ENCODE measurements at regions not wholly inside any gene's neighbourhood (a gene's known extent, or its start where the extent isn't known, plus 50 kb on each side); places are given as distances from the start of the nearest gene placed in this dataset.
"Not testable (repeated sequence)": the region's sequence is repeated elsewhere in the genome, so short reads cannot be mapped to it uniquely, and the experiment has no call there.

DNA sequence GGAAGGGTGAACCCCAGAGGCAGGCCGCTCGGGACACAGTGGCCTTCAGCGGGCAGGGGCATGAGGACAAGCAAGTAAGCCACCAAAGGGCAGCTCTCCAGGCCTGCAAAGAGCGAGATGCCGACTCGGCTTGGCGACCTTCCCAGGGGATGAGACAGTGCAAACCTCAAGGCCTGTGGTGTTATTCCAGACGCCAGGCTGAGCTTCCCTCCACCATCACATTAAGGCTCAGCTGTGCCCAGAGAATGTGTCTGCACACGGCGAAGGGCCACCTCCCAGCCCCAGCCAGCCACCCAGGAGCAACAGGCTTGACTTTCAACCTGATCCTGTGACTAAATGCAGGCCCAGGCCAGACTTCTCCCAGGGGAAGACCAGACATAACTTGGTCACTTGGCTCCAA lies 251.4 kb downstream of the SOX9 start:
- DNase-seq: no peak

DNA sequence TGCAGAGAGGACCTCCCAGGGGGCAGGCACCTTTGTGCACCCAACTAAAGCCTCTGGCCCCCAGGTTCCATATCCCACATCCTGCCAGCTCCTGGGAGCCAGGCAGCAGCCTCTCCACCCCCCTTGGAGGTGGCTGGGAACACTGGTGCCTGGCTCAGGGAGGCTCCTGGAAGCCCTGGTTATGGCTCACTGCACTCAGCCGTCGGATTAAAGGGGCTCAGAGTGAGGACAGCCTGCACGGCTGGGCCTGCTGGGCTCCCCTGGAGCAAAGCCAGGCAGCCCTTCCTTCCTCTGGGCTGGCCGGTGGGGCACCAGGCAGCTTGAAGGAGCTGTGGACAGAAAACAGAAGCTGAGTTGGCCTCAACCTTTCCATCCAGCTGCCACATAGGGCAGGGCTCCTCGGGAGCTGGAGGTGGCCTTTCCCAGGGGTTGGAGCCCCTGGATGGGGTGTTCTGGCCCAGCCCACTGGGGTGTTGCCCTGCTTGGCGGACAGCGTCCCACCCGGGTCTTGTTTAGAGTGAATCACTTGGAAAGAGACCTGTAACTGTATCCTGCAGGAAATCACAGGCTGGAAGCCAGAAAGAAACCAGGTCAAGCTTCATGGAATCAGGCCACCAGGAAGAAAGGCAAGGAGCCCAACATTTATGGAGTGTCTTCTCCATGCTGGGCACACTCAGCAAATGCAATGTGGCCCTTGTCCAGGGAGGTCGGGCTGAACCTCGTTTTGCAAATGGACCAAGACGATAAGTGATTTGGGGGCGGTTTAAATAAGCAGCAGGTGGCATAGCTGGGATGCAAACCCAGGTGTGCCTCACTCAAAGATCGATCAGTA lies 253.3 kb downstream of the SOX9 start:
- no peak for DNase-seq

DNA sequence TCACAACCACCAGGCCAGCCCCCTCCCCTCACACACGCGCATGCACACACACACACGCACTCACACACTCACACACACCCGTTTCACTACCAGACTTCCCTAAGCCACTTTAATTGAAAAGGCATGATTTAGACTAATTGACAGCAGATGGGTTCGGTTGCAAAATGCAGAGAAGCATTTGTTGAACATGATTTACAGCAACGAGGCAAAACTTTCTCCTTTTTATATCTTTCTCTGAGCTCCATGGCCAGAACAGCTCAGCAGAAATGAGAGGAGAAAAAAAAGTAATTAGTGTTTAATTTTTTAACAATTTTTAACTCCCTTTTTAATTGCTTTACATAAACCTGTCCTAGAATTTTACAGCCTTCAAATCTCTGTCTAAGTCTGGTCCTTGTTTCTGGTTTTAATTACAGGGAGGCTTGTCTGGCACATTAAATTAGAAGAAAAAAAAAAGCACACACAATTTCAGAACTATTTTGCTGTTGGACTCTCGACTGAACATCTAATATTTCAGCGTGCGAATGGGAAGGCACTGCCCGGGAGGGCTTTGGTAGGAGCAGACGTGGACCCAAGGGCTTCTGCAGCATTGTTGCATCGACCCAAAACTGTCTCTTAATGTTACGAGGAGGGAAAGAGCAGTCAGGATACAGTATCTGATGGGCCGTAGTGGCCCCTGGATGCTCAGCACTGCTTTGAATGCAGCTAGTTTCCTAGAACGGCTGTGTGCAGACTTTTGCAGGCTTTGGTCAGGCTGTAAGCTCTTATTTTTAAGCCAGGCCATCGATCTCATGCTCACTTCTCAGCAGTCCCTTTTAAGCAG lies 255.9 kb downstream of the SOX9 start:
- no peak for DNase-seq

DNA sequence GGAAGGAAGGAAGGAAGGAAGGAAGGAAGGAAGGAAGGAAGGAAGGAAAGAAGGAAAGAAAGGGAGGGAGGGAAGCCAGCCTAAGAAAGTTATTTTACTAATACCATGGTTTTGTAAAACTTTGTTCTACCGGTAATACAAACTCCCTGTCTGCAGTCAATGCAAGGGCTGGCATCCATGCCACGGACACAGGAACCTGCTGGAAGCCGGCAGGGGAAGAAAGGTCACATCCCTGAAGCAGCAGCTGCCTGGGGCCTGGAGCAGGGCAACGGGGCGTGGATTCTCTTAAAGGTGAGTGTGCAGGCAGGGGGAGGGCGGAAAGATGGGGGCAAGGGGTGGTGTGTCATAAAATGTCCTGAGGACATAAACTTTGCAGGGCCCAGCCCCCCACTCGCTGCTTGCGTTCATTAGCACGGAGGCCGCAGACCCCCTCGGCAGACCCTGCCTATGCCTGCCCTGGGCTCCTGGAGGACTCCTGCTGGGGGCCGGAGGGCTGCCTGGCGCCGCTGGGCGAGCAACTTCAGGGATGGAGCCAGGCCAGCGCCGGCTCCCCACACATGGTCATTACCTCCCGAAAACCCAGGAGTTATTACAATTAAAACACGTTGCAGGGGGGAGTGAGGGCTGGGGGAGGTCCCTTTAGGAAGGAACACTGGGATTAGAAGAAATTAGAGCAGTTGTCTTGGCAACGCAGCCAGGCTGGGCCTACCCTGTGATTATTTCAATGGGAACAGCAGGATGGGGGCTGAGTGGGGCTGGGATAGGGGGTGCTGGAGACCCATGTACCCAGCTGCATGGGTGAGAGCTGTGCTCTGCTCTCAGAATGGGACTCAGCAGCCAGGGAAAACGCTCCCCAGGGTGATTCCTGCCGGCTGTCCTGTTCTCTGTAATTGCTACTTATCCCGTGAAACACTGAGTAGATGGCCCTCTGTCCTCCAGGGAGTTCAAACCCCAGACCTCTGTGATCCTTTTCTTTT lies 257.9 kb downstream of the SOX9 start:
- DNase-seq: no peak

DNA sequence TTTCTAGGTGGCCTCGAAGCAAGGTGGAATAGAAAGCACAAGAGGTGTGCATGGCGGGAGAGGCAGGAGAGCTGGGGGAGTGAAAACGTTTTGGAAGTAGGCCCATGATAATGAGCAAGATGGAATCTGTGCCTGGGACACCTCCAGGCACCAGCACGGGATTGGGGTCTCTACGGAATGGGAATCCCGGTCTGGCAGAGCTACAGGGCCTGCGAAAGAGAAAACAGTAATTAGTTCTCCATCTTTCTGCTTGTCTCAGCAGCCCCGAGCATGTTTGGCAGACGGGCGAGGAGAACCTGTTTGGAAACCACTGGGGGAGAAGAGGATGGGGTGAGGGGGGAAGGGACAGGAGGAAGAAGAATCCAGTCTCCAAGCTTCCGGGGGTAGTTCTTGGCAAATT lies 258.7 kb downstream of the SOX9 start:
- no peak for DNase-seq

DNA sequence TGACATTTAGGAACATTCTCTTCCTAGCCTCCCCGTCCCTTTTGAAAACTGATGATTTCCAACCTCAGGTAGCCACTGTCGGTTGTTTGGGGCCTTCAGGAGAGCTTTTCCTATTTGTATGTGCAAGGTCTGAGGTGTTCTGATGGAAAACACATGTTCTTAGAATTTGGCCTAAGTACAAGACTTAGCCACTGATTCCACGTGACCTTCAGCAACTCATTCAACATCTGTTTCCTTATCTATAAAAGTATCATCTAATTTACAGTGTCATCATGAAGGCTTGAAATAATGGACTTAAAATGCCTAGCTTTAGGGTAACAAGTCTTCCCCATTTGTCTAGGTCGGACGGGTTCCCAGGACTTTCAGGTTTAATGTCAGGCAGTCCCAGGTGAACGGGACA lies 259.3 kb downstream of the SOX9 start:
- DNase-seq: no peak

DNA sequence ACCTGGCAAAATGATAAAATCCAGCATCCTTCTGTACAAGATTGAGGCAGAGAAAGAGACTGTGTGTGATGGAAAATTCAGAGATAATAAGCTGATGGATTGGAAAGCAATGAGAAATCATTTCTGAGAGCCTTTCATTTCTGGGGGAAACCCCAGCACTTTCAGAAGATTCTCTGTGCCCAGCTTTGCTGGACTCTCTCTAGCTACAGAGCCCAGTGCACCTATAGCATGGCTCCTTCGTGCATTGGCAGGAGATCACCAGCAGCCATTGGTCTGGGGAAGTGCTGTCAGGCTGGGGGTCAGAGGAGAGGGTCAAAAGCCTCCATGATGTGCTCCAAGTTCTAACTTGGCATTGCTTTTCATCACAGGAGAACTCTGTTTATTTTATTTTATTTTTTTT lies 259.9 kb downstream of the SOX9 start:
- DNase-seq: no peak

DNA sequence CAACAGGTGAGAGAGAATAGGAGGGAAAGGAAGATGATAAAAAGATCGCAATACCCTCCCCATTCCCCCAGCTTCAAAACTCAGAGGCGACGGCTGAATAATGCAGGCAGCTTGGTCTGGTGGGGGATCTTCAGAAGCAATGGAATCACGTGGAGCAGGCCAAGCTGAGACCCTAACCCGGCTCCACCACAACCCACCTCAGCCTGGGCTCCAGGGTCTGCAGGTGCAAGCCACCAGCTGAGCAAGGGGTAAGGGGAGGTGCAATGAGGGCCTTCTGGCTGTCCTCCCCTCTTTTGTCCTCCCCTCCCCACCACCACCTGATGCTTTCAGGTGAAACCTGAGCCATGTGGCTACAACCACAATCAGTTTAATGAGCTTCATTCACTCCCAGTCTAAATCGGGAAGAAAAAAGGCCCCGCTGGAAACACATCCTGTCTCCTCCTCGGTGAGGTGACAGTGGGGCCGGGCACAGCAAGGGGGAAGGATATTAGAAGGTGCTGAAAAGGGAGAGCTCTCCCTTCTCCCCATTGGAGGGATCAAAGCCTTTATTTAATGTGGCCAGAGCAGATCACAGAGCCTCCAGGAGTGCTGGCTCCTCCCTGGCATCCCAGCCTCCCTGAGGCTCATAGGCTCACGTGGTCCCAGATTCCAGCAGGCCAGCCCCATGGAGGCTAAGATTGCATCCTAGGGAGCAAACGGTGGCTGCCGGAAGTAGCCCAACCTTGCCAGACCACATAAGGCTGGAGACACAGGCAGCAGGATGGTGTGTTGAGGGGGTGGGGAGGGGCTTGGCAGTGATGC lies 261.0 kb downstream of the SOX9 start:
- DNase-seq: no peak

DNA sequence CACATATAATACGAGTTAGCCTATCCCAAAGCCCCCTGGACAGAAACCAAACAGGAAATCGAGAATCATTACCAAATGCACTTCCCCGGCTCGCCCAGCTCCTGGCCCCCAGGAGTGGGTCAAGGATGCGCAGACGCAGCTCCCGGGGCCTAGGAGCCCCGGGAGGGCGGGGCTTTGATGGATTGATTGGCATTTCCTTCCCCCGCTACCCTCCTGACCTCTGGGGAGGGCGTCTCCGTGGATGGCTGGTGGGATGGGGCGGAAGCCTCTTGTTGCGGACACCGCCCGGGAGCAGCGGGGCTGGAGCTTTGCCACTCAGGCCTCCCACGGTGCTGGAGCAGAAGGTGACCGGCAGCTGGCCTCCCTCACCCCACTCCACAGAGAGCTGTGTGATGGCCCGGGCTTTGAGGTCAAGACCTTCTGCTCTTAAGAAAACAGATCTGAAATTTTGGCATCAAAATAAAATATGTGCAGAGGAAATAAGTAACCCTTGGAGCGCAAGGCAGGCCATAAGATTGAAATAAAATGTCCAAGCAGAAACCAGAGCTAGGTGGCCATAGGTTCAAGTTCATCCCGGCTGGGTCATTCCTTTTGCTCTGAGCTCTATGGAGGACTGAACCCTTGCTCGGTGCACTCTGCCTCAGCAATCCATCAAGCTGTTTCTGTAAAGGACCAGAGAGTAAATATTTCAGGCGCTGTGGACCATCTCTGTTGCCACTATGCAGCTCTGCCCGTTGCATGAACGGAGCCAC lies 262.3 kb downstream of the SOX9 start:
- DNase-seq: no peak

DNA sequence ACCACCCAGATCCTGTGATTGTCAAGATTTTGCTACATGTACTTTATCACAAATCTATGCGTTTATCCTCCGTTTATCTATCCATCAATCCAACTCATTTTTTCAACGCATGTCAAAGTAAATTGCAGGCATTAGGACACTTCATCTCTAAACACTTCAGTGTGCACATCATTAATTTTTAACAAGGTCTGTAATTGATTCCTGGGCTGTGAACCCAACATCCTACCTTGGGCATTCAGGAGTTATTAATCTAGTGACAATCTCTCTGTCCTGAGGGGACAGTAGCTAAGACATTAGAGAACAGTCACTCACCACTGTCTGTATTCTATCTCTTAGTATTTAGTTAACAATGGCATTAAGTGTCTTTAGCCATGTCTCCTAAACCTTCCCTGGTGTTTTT lies 264.7 kb downstream of the SOX9 start:
- no peak for DNase-seq

DNA sequence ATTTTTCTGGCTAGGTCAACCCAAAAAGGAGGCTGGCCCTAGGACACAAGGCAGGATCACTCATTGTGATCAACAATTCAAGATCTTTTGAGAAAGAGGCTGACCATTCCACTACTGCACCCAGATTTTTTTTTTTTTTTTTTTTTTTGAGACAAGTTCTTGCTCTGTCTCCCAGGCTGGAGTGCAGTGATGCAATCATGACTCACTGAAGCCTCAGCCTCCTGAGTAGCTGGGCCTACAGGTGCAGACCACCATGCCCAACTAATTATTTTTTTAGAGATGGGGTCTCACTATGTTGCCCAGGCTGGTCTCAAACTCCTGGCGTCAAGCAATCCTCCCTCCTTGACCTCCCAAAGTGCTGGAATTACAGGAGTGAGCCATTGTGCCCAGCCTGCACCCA lies 265.4 kb downstream of the SOX9 start:
- DNase-seq: not testable (repeated sequence)

DNA sequence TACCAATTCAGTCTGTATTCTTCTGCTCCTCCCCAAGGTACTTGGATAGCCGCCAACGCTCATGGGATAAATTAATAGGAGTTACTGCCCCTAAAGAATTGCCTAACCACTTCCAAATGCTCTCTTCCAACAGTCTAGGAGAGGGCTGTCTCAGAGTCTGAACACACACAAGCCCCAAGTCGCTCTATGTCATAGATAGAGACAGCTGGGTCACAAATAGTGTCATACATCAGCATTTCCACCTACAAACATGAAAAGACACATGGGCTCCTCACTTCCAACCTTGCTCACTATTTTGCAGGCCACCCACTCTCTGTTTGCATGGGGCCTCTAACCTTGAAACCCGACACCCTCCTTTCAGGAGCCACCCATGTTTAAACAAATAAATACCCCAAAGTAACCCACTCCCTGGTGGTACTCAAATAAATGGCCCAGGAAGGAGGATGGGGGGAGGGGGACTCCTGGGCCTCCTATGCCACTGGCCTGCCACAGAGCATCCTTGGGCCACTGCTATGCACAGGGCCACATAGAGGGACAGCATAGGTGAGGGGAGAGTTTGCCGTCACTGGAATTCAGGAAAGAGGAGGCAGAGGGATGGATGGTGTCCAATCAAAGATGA lies 265.9 kb downstream of the SOX9 start:
- DNase-seq: no peak

DNA sequence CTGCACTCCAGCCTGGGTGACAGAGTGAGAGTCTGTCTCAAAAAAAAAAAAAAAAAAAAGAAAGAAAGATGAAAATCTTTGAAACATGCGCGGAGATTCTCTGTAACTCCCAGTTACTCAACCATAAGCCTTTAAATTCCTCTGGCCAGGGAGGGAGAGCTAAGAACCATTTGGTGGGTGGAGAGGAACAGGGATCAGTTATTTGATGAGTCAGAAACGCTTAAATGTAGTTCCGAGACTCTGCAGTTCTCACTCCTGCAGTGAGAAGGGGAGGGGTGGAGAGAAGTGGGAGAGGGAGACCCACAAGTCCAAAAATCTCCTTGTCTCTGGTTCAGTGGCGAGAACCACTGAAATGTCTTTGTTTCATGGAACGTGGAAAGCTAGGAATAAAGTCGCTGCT lies 266.7 kb downstream of the SOX9 start:
- DNase-seq: no peak

DNA sequence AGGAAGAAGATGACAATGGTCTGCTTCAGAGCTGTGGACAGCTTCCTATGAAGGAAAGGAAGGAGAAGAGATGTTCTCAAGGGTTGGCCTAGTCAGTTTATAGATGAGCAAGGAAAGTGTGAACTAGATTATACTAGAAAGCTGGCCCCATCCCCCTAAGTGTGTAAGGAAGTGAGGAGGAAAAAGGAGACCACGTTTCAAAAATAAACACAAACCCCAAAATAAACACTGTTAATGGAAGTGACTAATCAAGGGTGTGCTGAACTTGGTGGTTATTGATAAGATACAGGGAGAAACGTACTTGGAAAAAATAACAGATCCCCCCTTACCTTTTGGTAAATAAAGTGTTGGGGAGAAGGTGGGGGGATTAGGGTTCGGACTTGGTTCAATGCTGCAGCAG lies 267.1 kb downstream of the SOX9 start:
- no peak for DNase-seq

DNA sequence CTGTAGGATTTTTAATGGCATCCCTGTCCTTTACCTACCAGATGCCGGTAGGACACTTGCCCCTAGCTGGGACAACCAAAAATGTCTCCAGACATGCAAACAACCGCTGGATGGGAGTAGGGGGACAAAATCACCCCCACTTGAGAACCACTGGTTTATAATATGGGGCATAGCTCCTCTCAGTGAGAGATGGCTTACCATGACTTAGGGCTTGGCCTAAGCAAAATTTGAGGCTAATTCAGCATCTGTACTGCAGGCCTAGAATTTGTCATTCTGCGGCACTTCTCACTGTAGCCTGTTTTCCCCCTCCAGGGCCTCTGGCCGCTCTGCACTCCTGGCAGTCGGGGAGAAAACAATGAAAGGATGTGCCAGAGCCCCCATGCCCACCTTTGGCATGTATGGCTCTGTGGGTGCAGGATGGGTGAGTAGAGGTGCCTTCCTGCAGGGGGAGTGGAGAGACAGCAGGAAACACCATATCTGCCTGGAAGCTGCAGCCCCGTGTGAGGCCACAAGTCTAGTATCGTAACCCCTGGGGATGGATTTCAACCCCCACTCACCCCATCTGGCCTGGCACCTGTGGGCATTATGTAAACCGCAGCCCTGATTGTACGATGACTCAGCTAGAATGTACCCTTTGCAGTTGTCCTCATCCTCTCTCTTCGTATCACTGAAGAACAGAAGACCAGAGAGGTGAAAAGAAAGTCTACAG lies 268.1 kb downstream of the SOX9 start:
- no peak for DNase-seq

DNA sequence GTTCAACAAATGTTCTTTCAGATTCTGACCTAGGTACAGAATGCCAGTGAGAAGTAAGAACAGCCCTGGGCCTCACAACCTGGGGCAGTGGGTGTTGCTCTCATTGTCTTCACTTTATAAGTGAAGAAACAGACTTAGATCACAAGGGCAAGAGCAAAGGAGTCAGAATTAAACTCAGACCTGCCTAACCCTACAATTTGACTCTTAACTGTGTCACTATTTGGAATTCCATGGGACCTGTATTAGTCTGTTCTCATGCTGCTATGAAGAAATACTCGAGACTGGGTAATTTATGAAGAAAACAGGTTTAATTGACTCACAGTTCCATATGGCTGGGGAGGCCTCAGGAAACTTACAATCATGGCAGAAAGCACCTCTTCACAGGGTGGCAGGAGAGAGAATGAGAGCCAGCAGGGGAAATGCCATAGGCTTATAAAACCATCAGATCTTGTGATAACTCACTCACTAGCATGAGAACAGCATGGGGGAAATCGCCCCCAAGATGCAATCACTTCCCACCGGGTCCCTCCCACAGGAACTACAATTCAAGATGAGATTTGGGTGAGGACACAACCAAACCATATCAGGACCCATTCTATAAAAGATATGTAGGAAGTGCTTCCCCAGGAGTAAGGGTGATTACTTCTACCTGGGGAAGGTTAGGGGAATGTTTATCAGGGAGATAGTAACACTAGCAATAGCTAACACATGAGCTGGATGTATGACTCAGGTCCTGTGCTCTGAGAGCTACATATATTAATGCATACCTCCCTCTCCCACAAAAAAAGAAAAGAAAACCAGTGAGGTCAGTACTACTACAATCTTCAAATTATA lies 270.1 kb downstream of the SOX9 start:
- DNase-seq: no peak

DNA sequence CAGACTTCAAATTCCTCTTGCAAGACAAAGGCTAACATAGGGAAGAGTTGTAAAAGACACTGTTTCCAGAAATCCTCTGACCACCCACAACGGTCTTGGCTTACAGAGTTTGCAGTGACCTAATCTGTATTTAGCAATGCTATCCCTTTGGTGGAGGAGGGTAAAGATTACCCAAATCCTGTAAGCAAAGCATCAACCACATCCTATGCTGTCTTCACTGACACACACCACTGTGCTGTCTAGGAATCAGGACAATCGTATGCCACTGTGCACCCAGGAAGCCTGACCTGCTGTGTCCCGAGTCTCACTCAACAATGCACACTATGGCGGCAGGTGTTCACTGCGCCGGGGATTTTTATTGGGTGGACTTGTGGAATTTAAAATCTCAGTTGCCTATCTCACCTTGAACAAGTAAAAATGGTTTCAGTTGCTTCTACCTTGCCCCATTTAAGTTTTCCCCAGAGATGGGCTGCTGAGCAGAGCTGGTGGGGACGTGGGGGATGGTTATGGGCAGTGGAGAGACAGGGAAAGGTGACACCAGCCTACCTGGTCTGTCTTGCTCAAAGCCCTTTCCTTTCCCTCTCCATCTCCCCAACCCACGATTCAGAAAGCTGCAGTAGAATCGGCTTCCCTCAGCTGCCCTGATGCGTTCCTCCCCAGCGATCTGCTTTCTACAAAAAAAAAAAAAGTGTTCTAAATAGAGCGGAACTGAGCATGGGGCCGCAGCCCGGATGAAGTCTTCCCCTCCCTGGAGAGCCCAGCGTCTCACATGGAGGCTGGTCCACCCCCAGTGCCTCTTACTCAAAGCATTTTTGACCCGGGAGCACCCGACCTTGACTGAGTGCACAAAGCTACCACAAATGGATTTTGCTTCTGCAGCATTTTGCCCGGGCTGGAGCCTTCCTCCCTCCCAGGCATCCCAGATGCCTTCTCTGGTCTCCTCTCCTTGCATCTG lies 271.5 kb downstream of the SOX9 start:
- no peak for DNase-seq

DNA sequence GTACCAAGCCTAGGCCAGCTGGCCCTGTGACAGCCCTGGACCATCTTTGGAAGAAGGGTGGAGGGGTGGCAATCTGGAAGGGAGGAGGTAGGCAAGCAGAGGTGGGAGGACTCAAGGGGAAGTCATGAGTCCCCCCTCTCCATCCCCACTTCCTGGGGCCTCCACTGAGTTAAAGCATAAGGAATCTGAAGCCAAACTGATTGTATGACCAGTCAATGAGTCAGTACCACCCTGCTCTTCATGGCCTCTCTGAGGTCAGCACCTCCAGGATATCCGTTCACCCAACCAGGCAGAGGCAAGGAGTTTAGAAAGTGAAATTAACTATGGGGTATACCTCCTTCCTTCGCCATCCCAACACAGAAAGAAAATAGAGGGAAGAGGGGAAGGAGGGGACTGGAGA lies 272.7 kb downstream of the SOX9 start:
- no peak for DNase-seq
